ENCODE measurements at regions not wholly inside any gene's neighbourhood (a gene's known extent, or its start where the extent isn't known, plus 50 kb on each side); places are given as distances from the start of the nearest gene placed in this dataset.

- Histone ChIP-seq H3K9me3 (ENCODE audit: control insufficient read depth, low read length) (no peaks in the 10 kb centered on the region), H3K4me3 (ENCODE audit: low read length) (no peak overlapping the region), H3K27me3 (ENCODE audit: control insufficient read depth, insufficient read depth) (no peaks in the 10 kb centered on the region), H3K27ac (ENCODE audit: low read length) (no peak overlapping the region), H3K4me1 (ENCODE audit: control insufficient read depth, insufficient read depth, low read length) (no peaks in the 10 kb centered on the region)
- no peak for DNase-seq
- 76% methylated on average over 2 of the region's 2 CpGs for WGBS
- intact Hi-C loops (cut with DNase I) = no loop called here
- no peak for ATAC-seq
Observed at GRCh38 chr7:51644216-51644615, 327.6 kb upstream of the COBL start.

- ATAC-seq (no peak), DNase-seq (no peak)
- no peak overlapping the region for H3K27ac ChIP-seq (ENCODE audit: low read length)
- 39% methylated on average over 9 of the region's 9 CpGs for WGBS
- H3K4me3 ChIP-seq (ENCODE audit: low read length) = no peak overlapping the region
- intact Hi-C loops (cut with DNase I) = no loop called here
- no peaks in the 10 kb centered on the region for H3K4me1 ChIP-seq (ENCODE audit: control insufficient read depth, insufficient read depth, low read length)
- H3K27me3 ChIP-seq (ENCODE audit: control insufficient read depth, insufficient read depth) = no peaks in the 10 kb centered on the region
- no peaks in the 10 kb centered on the region for H3K9me3 ChIP-seq (ENCODE audit: control insufficient read depth, low read length)
Observed at GRCh38 chr7:51640841-51641240, 324.2 kb upstream of the COBL start.

GRCh38 chr7:51639661-51640334, 323.2 kb upstream of the COBL start:
- WGBS = 77% methylated on average over 12 of the region's 12 CpGs

GRCh38 chr7:51636503-51636902, 319.9 kb upstream of the COBL start:
- Histone ChIP-seq H3K4me3 (ENCODE audit: low read length) (no peak overlapping the region), H3K4me1 (ENCODE audit: control insufficient read depth, insufficient read depth, low read length) (no peaks in the 10 kb centered on the region), H3K9me3 (ENCODE audit: control insufficient read depth, low read length) (no peaks in the 10 kb centered on the region), H3K27me3 (ENCODE audit: control insufficient read depth, insufficient read depth) (no peaks in the 10 kb centered on the region), H3K27ac (ENCODE audit: low read length) (no peak overlapping the region)
- no peak for DNase-seq
- WGBS = 73% methylated on average over 3 of the region's 3 CpGs
- no peak for ATAC-seq
- intact Hi-C loops (cut with DNase I) = no loop called here

More at GRCh38 chr7:51639661-51640334, 323.2 kb upstream of the COBL start:
- Histone ChIP-seq H3K27me3 (ENCODE audit: control insufficient read depth, insufficient read depth) (no peaks in the 10 kb centered on the region), H3K4me3 (ENCODE audit: low read length) (no peak overlapping the region), H3K27ac (ENCODE audit: low read length) (no peak overlapping the region), H3K4me1 (ENCODE audit: control insufficient read depth, insufficient read depth, low read length) (no peaks in the 10 kb centered on the region), H3K9me3 (ENCODE audit: control insufficient read depth, low read length) (no peaks in the 10 kb centered on the region)
- DNase-seq = no peak
- intact Hi-C loops (cut with DNase I) = no loop called here
- no peak for ATAC-seq

- no peak overlapping the region for H3K4me3 ChIP-seq (ENCODE audit: low read length)
- no peaks in the 10 kb centered on the region for H3K9me3 ChIP-seq (ENCODE audit: control insufficient read depth, low read length)
- ATAC-seq (no peak), DNase-seq (no peak)
- 76% methylated on average over 5 of the region's 5 CpGs for WGBS
- no peak overlapping the region for H3K27ac ChIP-seq (ENCODE audit: low read length)
- H3K4me1 ChIP-seq (ENCODE audit: control insufficient read depth, insufficient read depth, low read length) = no peaks in the 10 kb centered on the region
- intact Hi-C loops (cut with DNase I) = no loop called here
- H3K27me3 ChIP-seq (ENCODE audit: control insufficient read depth, insufficient read depth) = no peaks in the 10 kb centered on the region
Observed at GRCh38 chr7:51635775-51636174, 319.2 kb upstream of the COBL start.

GRCh38 chr7:51634538-51634937, 317.9 kb upstream of the COBL start:
- no peak overlapping the region for H3K27ac ChIP-seq (ENCODE audit: low read length)
- H3K4me1 ChIP-seq (ENCODE audit: control insufficient read depth, insufficient read depth, low read length) = no peaks in the 10 kb centered on the region
- WGBS = 79% methylated on average over 2 of the region's 2 CpGs
- no peaks in the 10 kb centered on the region for H3K9me3 ChIP-seq (ENCODE audit: control insufficient read depth, low read length)
- intact Hi-C loops (cut with DNase I) = no loop called here
- DNase-seq = no peak
- no peaks in the 10 kb centered on the region for H3K27me3 ChIP-seq (ENCODE audit: control insufficient read depth, insufficient read depth)
- no peak for ATAC-seq
- no peak overlapping the region for H3K4me3 ChIP-seq (ENCODE audit: low read length)

- DNase-seq (no peak), ATAC-seq (no peak)
- no peaks in the 10 kb centered on the region for H3K4me1 ChIP-seq (ENCODE audit: control insufficient read depth, insufficient read depth, low read length)
- no peaks in the 10 kb centered on the region for H3K9me3 ChIP-seq (ENCODE audit: control insufficient read depth, low read length)
- H3K27me3 ChIP-seq (ENCODE audit: control insufficient read depth, insufficient read depth) = no peaks in the 10 kb centered on the region
- intact Hi-C loops (cut with DNase I) = no loop called here
- no peak overlapping the region for H3K4me3 ChIP-seq (ENCODE audit: low read length)
- no peak overlapping the region for H3K27ac ChIP-seq (ENCODE audit: low read length)
- WGBS = 74% methylated on average over 2 of the region's 2 CpGs
Observed at GRCh38 chr7:51634025-51634424, 317.4 kb upstream of the COBL start.

GRCh38 chr7:51633596-51633995, 317.0 kb upstream of the COBL start:
- intact Hi-C loops (cut with DNase I) = no loop called here
- Histone ChIP-seq H3K27ac (ENCODE audit: low read length) (no peak overlapping the region), H3K4me3 (ENCODE audit: low read length) (no peak overlapping the region), H3K27me3 (ENCODE audit: control insufficient read depth, insufficient read depth) (no peaks in the 10 kb centered on the region), H3K9me3 (ENCODE audit: control insufficient read depth, low read length) (no peaks in the 10 kb centered on the region), H3K4me1 (ENCODE audit: control insufficient read depth, insufficient read depth, low read length) (no peaks in the 10 kb centered on the region)
- ATAC-seq = no peak
- WGBS = 71% methylated on average over 6 of the region's 6 CpGs
- no peak for DNase-seq

GRCh38 chr7:51633006-51633405, 316.4 kb upstream of the COBL start:
- H3K27me3 ChIP-seq (ENCODE audit: control insufficient read depth, insufficient read depth) = no peaks in the 10 kb centered on the region
- no peak overlapping the region for H3K4me3 ChIP-seq (ENCODE audit: low read length)
- no peaks in the 10 kb centered on the region for H3K9me3 ChIP-seq (ENCODE audit: control insufficient read depth, low read length)
- no peak overlapping the region for H3K27ac ChIP-seq (ENCODE audit: low read length)
- DNase-seq (no peak), ATAC-seq (no peak)
- 88% methylated on average over 1 of the region's 1 CpG for WGBS
- intact Hi-C loops (cut with DNase I) = no loop called here
- H3K4me1 ChIP-seq (ENCODE audit: control insufficient read depth, insufficient read depth, low read length) = no peaks in the 10 kb centered on the region

- H3K27ac ChIP-seq (ENCODE audit: low read length) = no peak overlapping the region
- intact Hi-C loops (cut with DNase I) = no loop called here
- no peaks in the 10 kb centered on the region for H3K9me3 ChIP-seq (ENCODE audit: control insufficient read depth, low read length)
- 91% methylated on average over 16 of the region's 16 CpGs for WGBS
- no peak overlapping the region for H3K4me3 ChIP-seq (ENCODE audit: low read length)
- no peak for ATAC-seq
- H3K27me3 ChIP-seq (ENCODE audit: control insufficient read depth, insufficient read depth) = no peaks in the 10 kb centered on the region
- DNase-seq = no peak
- no peaks in the 10 kb centered on the region for H3K4me1 ChIP-seq (ENCODE audit: control insufficient read depth, insufficient read depth, low read length)
Observed at GRCh38 chr7:51630933-51631332, 314.3 kb upstream of the COBL start.

- Histone ChIP-seq H3K4me1 (ENCODE audit: control insufficient read depth, insufficient read depth, low read length) (no peaks in the 10 kb centered on the region), H3K27me3 (ENCODE audit: control insufficient read depth, insufficient read depth) (no peaks in the 10 kb centered on the region), H3K27ac (ENCODE audit: low read length) (no peak overlapping the region), H3K4me3 (ENCODE audit: low read length) (no peak overlapping the region), H3K9me3 (ENCODE audit: control insufficient read depth, low read length) (no peaks in the 10 kb centered on the region)
- 81% methylated on average over 5 of the region's 5 CpGs for WGBS
- DNase-seq = no peak
- no peak for ATAC-seq
- intact Hi-C loops (cut with DNase I) = no loop called here
Observed at GRCh38 chr7:51629206-51629605, 312.6 kb upstream of the COBL start.

- H3K9me3 ChIP-seq (ENCODE audit: control insufficient read depth, low read length) = no peaks in the 10 kb centered on the region
- H3K4me3 ChIP-seq (ENCODE audit: low read length) = no peak overlapping the region
- intact Hi-C loops (cut with DNase I) = no loop called here
- DNase-seq = no peak
- no peaks in the 10 kb centered on the region for H3K4me1 ChIP-seq (ENCODE audit: control insufficient read depth, insufficient read depth, low read length)
- H3K27me3 ChIP-seq (ENCODE audit: control insufficient read depth, insufficient read depth) = no peaks in the 10 kb centered on the region
- ATAC-seq = no peak
- no peak overlapping the region for H3K27ac ChIP-seq (ENCODE audit: low read length)
- 81% methylated on average over 2 of the region's 2 CpGs for whole genome bisulfite sequencing
Observed at GRCh38 chr7:51621956-51622355, 305.3 kb upstream of the COBL start.
